MM.1S (cell line): ENCODE measurements at regions not wholly inside any gene's neighbourhood (a gene's known extent, or its start where the extent isn't known, plus 50 kb on each side); places are given as distances from the start of the nearest gene placed in this dataset.

Experiments used
- CTCF ChIP-seq: fragments of 300-600 bp; sonication (generic); IDR thresholded peaks from 2 replicates; pipeline ENCODE4 v1.5.1; 2016; ENCODE audit warnings: antibody characterized with exemption, low read length, mixed read lengths
- EZH2 ChIP-seq: fragments of 300-600 bp; sonication (generic); optimal IDR thresholded peaks from 2 replicates; pipeline ENCODE3; 2017; ENCODE audit warnings: low read depth, mild to moderate bottlenecking, antibody characterized with exemption, low read length, mixed read lengths
- EZH2phosphoT487 ChIP-seq: fragments of 300-600 bp; sonication (generic); IDR thresholded peaks from 2 replicates; pipeline ENCODE4 v1.6.1; 2018; ENCODE audit warnings: antibody characterized with exemption, low read length

- TF ChIP-seq CTCF (no peak), EZH2phosphoT487 (no peak), EZH2 (no peak)
These were observed 57.6 kb upstream of the GNG12 start for GRCh38 chr1:67890857-67891256.
